SK-N-SH treated with all-trans-retinoic acid at 6 μM for 48 hours (cell line): ENCODE measurements at regions not wholly inside any gene's neighbourhood (a gene's known extent, or its start where the extent isn't known, plus 50 kb on each side); places are given as distances from the start of the nearest gene placed in this dataset.

Source experiments
- ARNTL ChIP-seq: fragments of 450-650 bp; formaldehyde crosslinking; IDR thresholded peaks from 2 replicates; pipeline ENCODE4 v1.5.0; 2020; ENCODE audit warnings: low read depth, mild to moderate bottlenecking, moderate library complexity, borderline replicate concordance
- CSDC2 ChIP-seq: fragments of 250-450 bp; sonication (Bioruptor Pico); IDR thresholded peaks from 2 replicates; pipeline ENCODE4 v1.5.0; 2020; ENCODE audit warnings: mild to moderate bottlenecking, moderate library complexity
- CSRNP3 ChIP-seq: fragments of 250-450 bp; sonication (Bioruptor Pico); IDR thresholded peaks from 2 replicates; pipeline ENCODE4 v1.5.1; 2021; ENCODE audit warnings: mild to moderate bottlenecking, moderate library complexity
- SNAI2 ChIP-seq: fragments of 250-450 bp; sonication (Bioruptor Pico); IDR thresholded peaks from 2 replicates; pipeline ENCODE4 v1.5.0; 2020; ENCODE audit warnings: mild to moderate bottlenecking, moderate library complexity
- TSHZ2 ChIP-seq: fragments of 250-450 bp; sonication (Bioruptor Pico); IDR thresholded peaks from 2 replicates; pipeline ENCODE4 v1.5.0; 2020; ENCODE audit warnings: mild to moderate bottlenecking, moderate library complexity

- no peak for TF ChIP-seq SNAI2
- no peak for TF ChIP-seq ARNTL (CRISPR knock-in tag)
- no peak for TF ChIP-seq TSHZ2 (CRISPR knock-in tag)
- TF ChIP-seq CSRNP3 (CRISPR knock-in tag), result no peak
- TF ChIP-seq CSDC2 (CRISPR knock-in tag), result no peak
Measured at GRCh38 chr2:136213836-136214235, 95.9 kb upstream of the CXCR4 start.
